Activated naive CD8-positive, alpha-beta T cell treated with anti-CD3 and anti-CD28 coated beads, Interleukin-2, amount 50 U/mL, for 24 hours (primary cell): ENCODE measurements at regions not wholly inside any gene's neighbourhood (a gene's known extent, or its start where the extent isn't known, plus 50 kb on each side); places are given as distances from the start of the nearest gene placed in this dataset.
A peak's percentile ranks its signal among the peaks of the same experiment; 100 is the strongest.
"Not testable (repeated sequence)": the region's sequence is repeated elsewhere in the genome, so short reads cannot be mapped to it uniquely, and the experiment has no call there.

Source experiments
- ATAC-seq: fragments of 150-1000 bp; cut with Tn5 transposase; one replicate; pipeline ENCODE4 v1.10.0; 2021
- DNase-seq: peaks from one replicate; pipeline ENCODE4 v3.0.0; 2021
- H3K27ac Mint-ChIP-seq: one replicate; pipeline ENCODE4 v1.8.0; 2021; ENCODE audit warnings: mild to moderate bottlenecking, mixed read lengths
- H3K27me3 Mint-ChIP-seq: one replicate; pipeline ENCODE4 v1.8.0; 2021; ENCODE audit warnings: mixed read lengths
- H3K36me3 Mint-ChIP-seq: one replicate; pipeline ENCODE4 v1.8.0; 2021; ENCODE audit warnings: low read depth, mixed read lengths
- H3K4me1 Mint-ChIP-seq: one replicate; pipeline ENCODE4 v1.8.0; 2021; ENCODE audit warnings: mixed read lengths
- H3K4me3 Mint-ChIP-seq: one replicate; pipeline ENCODE4 v1.8.0; 2021; ENCODE audit warnings: mild to moderate bottlenecking, moderate library complexity, mixed read lengths
- H3K9me3 Mint-ChIP-seq: one replicate; pipeline ENCODE4 v1.8.0; 2021; ENCODE audit warnings: mixed read lengths

GRCh38 chr15:30842798-30843472 lies 60.8 kb upstream of the FAN1 start:
- not testable (repeated sequence) for H3K27ac Mint-ChIP-seq, H3K9me3 Mint-ChIP-seq, H3K4me3 Mint-ChIP-seq, H3K27me3 Mint-ChIP-seq
- H3K36me3 Mint-ChIP-seq: peaks cover 18% of the 10 kb centered on the region
- DNase-seq (peak; percentile 7), ATAC-seq (peak; percentile 80)
- H3K4me1 Mint-ChIP-seq: peaks cover 22% of the 10 kb centered on the region

GRCh38 chr15:30845536-30845935 lies 58.2 kb upstream of the FAN1 start:
- H3K4me1 Mint-ChIP-seq: peaks cover 22% of the 10 kb centered on the region
- H3K27ac Mint-ChIP-seq: peak overlapping the region; percentile 20
- H3K36me3 Mint-ChIP-seq: peaks cover 19% of the 10 kb centered on the region
- not testable (repeated sequence) for H3K4me3 Mint-ChIP-seq, H3K27me3 Mint-ChIP-seq, DNase-seq, H3K9me3 Mint-ChIP-seq, ATAC-seq
